Hippocampal formation (tissue), 2 donors: ENCODE measurements at regions not wholly inside any gene's neighbourhood (a gene's known extent, or its start where the extent isn't known, plus 50 kb on each side); places are given as distances from the start of the nearest gene placed in this dataset.

Experiments used
- DNase-seq, 2 donors: peaks; one replicate each; lab custom pipeline; 2025; lab: John Stamatoyannopoulos, UW

GRCh38 chr10:111506266-111507034 is 429.6 kb downstream of the ADRA2A start:
- no peak for DNase-seq

- no peak for DNase-seq
Measured at GRCh38 chr10:111511751-111512150, 434.9 kb downstream of the ADRA2A start.

GRCh38 chr10:111515264-111515663 is 438.4 kb downstream of the ADRA2A start:
- DNase-seq = no peak

DNA sequence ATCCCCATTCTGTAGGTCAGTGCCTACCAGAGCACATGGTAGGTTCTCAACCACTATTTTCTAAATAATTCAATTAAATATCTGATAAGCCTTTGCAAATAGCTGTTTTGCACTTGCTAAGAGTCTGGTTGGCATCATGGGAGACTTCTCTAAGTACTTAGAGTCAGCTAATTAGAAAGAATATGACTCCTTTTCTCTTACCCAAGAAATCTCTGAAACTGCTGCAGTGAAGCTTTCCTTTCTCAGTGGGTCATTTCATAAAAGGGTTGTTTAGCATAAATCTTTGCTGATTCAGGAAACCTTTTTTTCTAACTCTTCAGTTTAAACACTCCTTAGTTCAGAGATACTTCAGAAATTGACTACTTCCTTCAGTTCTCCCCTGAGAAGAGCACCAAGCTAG is 438.9 kb downstream of the ADRA2A start:
- no peak for DNase-seq

DNA sequence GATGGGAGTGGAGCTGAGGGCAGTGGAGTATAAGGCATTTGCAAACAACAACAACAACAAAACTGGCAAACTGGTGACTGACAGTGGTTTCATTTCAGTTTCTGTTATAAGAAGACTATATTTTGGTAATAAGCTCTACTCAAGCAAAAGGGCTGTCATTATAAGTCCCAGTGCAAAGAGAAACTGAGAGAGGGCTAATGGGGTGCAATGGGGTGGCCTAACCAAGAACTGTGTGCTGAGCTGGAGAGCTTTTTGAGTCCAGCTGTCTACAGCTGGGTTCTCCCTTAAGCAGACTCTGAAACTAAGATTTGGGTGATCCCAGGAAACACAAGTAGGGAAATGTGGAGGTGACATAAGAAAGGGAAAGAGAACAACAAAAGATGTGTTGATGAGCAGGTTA is 439.3 kb downstream of the ADRA2A start:
- no peak for DNase-seq

DNA sequence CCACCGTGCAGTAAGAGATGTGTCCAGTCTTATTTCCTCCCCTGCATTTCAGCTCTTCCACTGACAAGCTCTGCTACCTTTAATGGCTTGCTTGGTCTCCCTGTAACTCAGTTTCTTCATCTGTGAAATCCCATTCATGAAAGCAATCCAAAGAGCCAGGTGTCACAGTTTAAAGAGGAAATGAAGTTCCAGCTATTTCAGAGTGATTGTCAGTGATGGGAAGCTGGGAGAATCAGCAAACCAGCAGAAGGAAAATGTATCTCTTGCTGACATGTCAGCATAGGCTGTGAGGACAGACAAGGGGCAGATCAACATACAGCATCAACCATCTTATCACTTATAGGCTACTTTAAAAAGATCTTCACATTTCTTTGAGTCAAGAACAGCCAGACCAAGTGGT is 445.3 kb downstream of the ADRA2A start:
- no peak for DNase-seq

GRCh38 chr10:111522551-111522950 is 445.7 kb downstream of the ADRA2A start:
- DNase-seq = no peak

DNA sequence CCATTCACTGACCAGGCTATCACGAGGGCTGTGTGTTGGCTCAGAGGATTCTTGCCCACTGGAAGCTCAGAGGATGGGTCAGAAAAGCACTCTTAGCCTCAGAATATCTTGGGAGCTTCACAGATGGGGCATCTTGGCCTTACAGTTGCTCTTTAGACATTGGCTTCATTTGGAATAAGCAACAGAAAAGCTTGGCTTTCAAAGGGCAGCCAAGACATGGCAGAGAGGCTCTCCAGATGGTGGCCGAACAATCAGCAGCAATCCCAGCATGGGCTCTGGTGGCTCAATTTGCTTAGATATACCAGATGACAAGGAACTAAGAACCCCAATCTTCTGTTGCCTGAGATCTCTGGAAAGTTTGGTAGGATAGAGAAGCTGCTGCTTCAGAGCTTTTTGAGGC is 446.2 kb downstream of the ADRA2A start:
- DNase-seq = no peak

- no peak for DNase-seq
Measured at GRCh38 chr10:111524134-111524533, 447.3 kb downstream of the ADRA2A start.

- no peak for DNase-seq
Measured at GRCh38 chr10:111525696-111526095, 448.9 kb downstream of the ADRA2A start.

DNA sequence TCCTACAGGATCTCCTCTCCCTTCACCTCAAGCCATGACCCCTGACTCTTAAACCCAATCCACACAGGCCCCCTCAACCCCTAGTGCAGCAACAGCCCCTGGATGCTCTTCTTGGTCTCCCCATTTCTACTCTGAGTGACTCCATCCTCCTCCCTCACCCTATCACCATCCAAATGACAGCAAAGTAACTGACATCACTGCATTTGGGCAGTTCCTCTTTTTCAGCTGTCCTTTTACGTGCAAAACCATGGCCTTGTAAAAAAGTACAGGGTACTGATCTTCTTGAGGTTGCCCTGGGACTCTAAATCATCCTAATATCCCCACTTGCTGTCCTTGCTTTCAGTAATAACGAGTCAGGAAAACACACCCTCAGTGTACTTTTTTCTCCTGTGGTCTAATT is 454.9 kb downstream of the ADRA2A start:
- DNase-seq = no peak

DNA sequence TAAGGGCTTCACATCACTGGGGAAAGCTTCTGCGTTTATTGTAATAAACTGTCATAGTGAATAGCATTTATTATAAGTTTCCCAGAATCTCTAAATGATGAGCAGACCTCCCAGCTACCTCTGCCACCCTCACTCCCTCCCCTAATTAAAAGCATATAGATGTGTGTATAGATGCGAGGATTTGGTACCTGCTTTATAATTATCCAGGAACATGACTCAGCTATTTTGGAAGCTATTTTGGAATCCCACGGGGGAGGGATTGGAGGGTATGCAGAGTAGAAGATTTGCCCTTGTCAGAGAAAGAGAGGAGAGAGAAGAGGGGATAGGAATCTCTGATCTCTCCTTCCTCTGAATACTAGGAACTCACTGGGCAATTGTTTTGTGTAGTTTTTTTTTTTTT is 455.3 kb downstream of the ADRA2A start:
- DNase-seq = no peak

GRCh38 chr10:111539246-111539645 is 462.4 kb downstream of the ADRA2A start:
- DNase-seq = no peak

DNA sequence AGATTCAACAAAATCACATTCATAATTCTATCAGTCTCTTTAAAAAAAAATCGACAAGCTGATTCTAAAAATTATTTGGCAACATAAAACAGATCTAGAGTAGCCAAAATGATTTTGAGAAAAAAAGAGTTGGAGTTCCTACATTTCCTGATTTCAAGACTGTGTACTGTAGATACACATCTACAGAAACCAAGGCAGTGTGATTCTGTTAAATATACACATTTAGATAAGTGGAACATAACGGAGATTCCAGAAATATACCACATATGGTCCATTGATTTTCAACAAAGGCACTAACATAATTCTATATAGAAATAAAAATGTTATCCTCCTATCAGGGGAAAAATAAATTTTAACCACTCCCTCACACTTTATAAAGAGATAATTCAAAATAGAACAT is 467.0 kb downstream of the ADRA2A start:
- no peak for DNase-seq

GRCh38 chr10:111545861-111546605 is 469.2 kb downstream of the ADRA2A start:
- DNase-seq = peak in 1 of 2 donors; percentile 9

DNA sequence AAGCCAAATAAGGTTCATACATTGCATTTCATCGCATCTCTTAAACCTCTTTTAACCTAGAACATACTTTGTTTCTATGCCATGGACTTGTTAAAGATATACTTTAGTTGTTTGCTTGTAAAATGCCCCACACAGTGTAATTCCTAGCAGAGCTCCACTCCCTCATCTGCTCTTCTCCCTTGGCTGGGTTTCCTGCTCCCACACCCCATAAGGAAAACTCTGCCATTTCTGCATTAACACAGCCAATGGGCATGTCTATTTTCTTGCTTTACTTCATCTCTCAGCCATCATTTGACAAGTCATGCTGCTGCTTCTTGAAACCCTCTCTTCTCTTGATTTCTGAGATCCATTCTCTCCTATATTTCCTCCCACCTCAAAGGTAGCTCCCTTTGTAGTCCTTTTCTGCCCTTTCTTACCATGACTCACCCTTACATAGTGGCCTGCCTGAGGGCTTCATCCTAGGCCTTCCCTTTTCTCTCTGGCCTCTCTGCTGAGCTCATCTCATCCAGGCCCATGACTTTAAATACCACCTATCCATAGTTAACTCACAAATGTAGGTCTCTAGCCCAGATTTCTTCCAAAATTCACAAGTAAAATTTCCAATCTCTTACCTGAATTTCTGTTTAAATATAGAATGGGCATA is 471.4 kb downstream of the ADRA2A start:
- DNase-seq = no peak

DNA sequence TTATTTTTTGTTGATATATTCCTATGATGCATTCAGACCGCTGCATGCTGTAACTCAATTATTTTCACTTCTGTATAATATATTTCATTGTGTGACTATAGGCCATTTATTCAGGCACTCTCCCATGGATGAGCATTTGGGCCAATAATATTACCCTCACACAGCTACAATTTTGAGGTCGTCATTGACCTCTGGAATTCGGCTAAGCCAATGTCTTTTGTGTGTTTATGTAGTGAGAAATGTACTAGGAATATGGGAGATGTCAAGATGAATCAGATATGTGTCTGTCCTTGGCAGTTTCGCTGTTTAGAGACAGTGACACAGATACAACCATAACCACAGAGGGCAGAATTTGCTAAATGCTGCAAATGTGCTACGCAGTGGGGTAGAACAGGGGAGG is 474.2 kb downstream of the ADRA2A start:
- DNase-seq = no peak

DNA sequence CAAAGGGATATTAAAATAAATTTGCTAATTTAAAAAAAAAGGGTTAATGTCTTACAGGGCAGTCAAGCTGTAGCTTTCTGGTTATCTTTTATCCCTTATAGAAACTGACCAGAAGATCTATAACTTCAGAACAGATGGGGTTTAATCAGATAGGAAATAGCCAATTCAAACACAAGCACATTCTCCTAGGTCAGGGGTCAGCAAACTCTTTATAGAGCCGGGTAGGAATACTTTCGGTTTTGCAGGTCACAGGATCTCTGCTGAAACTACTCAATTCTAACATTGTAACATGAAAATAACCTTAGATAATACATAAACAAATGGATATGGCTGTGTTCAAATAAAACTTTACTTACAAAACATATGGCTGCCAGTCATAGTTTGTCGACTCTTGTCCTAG is 479.8 kb downstream of the ADRA2A start:
- no peak for DNase-seq

DNA sequence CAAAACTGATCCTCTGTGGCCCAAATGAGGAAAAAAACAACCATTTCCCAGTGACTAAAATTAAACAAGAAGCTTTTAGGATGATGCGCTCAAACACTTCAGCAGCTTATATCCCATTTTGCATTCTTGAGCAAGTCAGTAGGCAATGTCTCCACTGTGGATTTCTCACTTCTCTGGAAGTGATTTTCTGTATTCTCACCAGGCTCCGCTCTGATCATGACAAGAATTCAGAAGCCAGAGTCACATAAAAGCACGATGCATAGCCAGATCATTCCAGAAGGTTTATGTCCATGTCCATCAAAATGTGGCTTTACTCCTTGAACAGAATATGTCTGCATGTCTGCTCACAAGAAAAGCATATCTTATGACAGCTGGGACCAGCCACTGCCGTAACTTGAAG is 481.4 kb downstream of the ADRA2A start:
- DNase-seq = no peak

GRCh38 chr10:111560027-111560426 is 483.2 kb downstream of the ADRA2A start:
- no peak for DNase-seq

GRCh38 chr10:111561124-111561523 is 484.3 kb downstream of the ADRA2A start:
- no peak for DNase-seq

GRCh38 chr10:111565542-111565941 is 488.7 kb downstream of the ADRA2A start:
- no peak for DNase-seq

DNA sequence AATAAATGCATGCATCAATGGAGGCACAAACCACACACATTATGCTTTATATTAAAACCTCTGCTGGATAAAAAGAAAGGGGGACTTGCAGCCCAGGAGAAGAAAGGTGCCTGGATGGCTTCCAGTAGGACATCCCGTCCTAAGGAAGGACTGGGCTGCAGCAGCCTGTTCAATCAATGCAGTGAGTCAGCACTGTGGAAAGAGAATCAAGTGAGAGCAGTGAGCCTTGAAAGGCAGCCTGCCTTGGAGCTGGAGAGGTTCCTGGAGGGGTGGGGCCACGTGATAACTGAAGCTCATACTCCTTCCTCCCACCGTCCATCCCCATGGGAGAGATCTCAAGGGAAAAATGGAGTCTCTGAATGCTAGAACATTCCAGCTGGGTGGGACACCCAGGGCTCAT is 501.2 kb downstream of the ADRA2A start:
- DNase-seq = no peak
